ENCODE measurements at regions not wholly inside any gene's neighbourhood (a gene's known extent, or its start where the extent isn't known, plus 50 kb on each side); places are given as distances from the start of the nearest gene placed in this dataset.
"Not testable (repeated sequence)": the region's sequence is repeated elsewhere in the genome, so short reads cannot be mapped to it uniquely, and the experiment has no call there.

- Mint-ChIP-seq H3K36me3 (no peaks in the 10 kb centered on the region), H3K27me3 (no peaks in the 10 kb centered on the region), H3K9me3 (no peaks in the 10 kb centered on the region), H3K4me1 (ENCODE audit: low read depth in 2 of 2) (no peaks in the 10 kb centered on the region), H3K27ac (no peak overlapping the region), H3K4me3 (no peak overlapping the region)
- DNase-seq (ENCODE audit: low spot score), result no peak
- ATAC-seq, result no peak
Observed at GRCh38 chr12:93006471-93007208, 77.5 kb upstream of the EEA1 start.

GRCh38 chr12:93007544-93007943 is 78.4 kb upstream of the EEA1 start:
- Mint-ChIP-seq H3K9me3 (no peaks in the 10 kb centered on the region), H3K4me1 (ENCODE audit: low read depth in 2 of 2) (no peaks in the 10 kb centered on the region), H3K27ac (no peak overlapping the region), H3K36me3 (no peaks in the 10 kb centered on the region), H3K4me3 (no peak overlapping the region), H3K27me3 (no peaks in the 10 kb centered on the region)
- DNase-seq (ENCODE audit: low spot score) (no peak), ATAC-seq (no peak)

DNA sequence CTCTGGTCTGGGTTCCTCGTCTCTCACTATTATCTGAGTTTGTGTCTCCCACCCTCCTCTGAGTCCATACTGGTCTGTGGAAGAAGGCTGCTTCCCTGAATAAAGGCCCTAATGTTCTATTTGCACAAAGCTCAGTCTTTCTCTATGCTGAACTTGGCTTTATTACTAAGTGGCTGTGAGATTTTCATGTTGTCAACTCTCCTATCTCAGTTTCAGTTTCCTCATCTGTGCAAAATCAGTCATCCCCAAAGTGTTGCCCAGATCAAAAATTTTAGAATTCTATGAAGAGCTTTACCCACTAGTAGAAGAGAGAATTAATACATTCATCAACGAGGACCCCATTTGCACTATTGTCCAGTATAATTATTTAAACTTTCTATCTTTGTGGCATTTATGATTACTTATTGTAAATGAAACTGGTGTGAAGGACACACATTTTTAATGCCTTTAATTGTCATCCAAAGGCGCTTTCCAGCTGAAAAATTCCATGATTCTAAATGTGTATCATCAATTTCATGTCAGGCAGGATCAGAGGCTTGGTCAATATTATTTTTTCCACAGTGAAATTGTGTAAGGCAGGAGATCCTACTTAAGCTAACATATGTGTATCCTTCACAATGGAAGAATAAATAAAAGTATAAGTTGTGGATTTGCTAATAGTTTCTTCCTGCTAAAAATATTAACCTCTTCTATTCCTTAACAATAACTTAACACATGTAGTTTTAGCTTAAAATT is 79.1 kb upstream of the EEA1 start:
- Mint-ChIP-seq H3K4me1 (ENCODE audit: low read depth in 2 of 2) (no peaks in the 10 kb centered on the region), H3K9me3 (no peaks in the 10 kb centered on the region), H3K36me3 (no peaks in the 10 kb centered on the region), H3K27me3 (no peaks in the 10 kb centered on the region), H3K4me3 (no peak overlapping the region), H3K27ac (no peak overlapping the region)
- no peak for DNase-seq (ENCODE audit: low spot score)
- no peak for ATAC-seq

DNA sequence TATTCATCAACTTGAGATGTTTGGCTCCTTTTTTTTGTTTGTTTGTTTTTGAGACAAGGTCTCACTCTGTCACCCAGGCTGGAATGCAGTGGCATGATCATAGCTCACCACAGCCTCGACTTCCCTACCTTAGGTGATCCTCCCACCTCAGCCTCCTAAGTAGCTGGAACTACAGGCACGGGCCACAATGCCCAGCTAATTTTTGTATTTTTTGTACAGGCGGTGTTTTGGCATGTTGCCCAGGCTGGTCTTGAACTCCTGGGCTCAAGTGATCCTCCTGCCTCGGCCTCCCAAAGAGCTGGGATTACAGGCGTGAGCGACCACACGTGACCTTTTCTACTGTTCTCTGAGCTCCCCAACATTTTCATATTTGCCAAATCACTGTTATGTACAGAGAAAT is 79.8 kb upstream of the EEA1 start:
- H3K9me3 Mint-ChIP-seq; H3K27ac Mint-ChIP-seq; H3K36me3 Mint-ChIP-seq; DNase-seq (ENCODE audit: low spot score); H3K27me3 Mint-ChIP-seq; H3K4me1 Mint-ChIP-seq (ENCODE audit: low read depth in 2 of 2); ATAC-seq; H3K4me3 Mint-ChIP-seq: not testable (repeated sequence)

DNA sequence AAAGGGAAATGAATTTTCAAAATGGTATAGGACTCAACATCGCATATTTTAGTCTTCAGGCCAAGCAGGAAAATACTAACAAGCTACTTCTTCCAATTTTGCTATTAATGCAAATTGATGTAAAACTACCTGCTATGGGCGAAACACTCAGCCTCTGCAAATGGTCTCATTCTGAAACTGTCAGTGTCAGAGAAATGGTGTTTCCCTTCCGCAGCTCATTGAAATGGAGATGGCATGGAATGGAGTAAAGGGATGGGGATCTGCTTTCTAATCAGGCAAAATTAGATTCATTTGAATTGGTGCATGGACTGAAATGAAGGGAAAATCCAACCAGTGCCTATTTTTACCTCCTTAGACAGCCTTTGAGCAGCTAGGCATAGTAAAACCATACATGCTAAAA is 80.4 kb upstream of the EEA1 start:
- ATAC-seq (no peak), DNase-seq (ENCODE audit: low spot score) (no peak)
- Mint-ChIP-seq H3K27me3 (no peaks in the 10 kb centered on the region), H3K27ac (no peak overlapping the region), H3K36me3 (no peaks in the 10 kb centered on the region), H3K9me3 (no peaks in the 10 kb centered on the region), H3K4me1 (ENCODE audit: low read depth in 2 of 2) (no peaks in the 10 kb centered on the region), H3K4me3 (no peak overlapping the region)

GRCh38 chr12:93010461-93010860 is 81.4 kb upstream of the EEA1 start:
- no peaks in the 10 kb centered on the region for H3K27me3 Mint-ChIP-seq
- no peak overlapping the region for H3K27ac Mint-ChIP-seq
- H3K4me3 Mint-ChIP-seq, result no peak overlapping the region
- H3K9me3 Mint-ChIP-seq, result no peaks in the 10 kb centered on the region
- no peak for ATAC-seq
- no peaks in the 10 kb centered on the region for H3K36me3 Mint-ChIP-seq
- no peaks in the 10 kb centered on the region for H3K4me1 Mint-ChIP-seq (ENCODE audit: low read depth in 2 of 2)
- DNase-seq (ENCODE audit: low spot score), result no peak

DNA sequence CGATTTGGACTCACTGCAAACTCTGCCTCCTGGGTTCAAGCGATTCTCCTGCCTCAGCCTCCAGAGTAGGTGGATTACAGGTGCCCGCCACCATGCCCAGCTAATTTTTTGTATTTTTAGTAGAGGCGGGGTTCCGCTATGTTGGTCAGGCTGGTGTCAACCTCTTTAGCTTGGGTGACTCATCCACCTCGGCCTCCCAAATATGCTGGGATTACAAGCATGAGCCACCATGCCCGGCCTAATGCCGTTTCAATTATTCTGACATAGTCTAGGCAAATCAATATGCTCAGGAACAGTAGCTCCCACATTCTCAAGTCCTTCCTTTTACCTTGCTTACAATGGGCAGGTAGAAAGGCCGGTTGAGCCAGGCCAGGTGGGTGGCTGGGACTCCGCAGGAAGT is 82.0 kb upstream of the EEA1 start:
- no peak for ATAC-seq
- H3K4me1 Mint-ChIP-seq (ENCODE audit: low read depth in 2 of 2), result no peaks in the 10 kb centered on the region
- no peak overlapping the region for H3K27ac Mint-ChIP-seq
- H3K4me3 Mint-ChIP-seq, result no peak overlapping the region
- H3K27me3 Mint-ChIP-seq, result no peaks in the 10 kb centered on the region
- H3K36me3 Mint-ChIP-seq, result no peaks in the 10 kb centered on the region
- H3K9me3 Mint-ChIP-seq, result no peaks in the 10 kb centered on the region
- DNase-seq (ENCODE audit: low spot score), result no peak

DNA sequence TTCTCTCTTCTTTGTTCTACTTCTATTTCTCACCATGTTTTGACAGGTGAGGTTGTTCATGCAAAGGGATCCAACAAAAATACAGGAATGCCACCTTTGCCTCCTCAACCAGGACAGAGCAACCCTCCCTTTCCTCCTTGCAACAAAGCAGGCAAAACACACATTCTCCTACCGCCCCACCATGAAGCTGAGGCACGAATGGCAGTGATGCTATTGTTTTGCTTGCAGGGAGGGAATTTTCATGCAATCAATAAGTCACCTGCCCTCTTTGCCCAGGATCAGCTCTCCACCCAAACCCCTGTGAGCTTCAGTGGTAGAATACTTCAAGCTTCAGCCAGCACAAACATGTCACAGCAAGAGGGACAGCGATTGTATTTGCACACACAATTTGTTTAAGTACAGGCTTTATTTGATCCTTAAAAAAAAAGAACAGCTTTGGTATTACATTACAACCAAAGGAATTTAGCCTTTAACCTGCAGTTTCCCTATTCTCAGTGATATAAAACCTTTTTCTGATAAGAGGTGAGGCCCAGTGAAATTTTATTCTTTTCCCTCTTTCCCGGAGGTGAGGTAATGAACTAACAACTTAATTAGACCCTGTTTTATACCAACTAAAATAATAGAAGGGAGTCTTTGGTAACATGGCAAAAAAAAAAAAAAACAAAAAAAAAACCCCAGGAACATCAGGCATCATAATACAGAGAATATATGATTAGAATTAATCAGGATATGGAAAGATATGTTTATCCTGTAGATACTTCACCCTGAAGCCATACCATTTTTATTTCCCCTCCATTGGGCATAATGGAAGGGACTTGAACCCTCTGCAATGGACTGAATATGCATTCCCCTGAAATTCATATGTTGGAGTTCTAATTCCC is 87.0 kb upstream of the EEA1 start:
- no peaks in the 10 kb centered on the region for H3K36me3 Mint-ChIP-seq
- no peak overlapping the region for H3K27ac Mint-ChIP-seq
- no peaks in the 10 kb centered on the region for H3K9me3 Mint-ChIP-seq
- no peak for ATAC-seq
- H3K4me1 Mint-ChIP-seq (ENCODE audit: low read depth in 2 of 2), result no peaks in the 10 kb centered on the region
- H3K4me3 Mint-ChIP-seq, result no peak overlapping the region
- H3K27me3 Mint-ChIP-seq, result peaks cover 0 to 2% of the 10 kb centered on the region in 2 donors
- DNase-seq (ENCODE audit: low spot score), result no peak

GRCh38 chr12:93016752-93017350 is 87.8 kb upstream of the EEA1 start:
- no peaks in the 10 kb centered on the region for H3K4me1 Mint-ChIP-seq (ENCODE audit: low read depth in 2 of 2)
- ATAC-seq, result no peak
- no peaks in the 10 kb centered on the region for H3K9me3 Mint-ChIP-seq
- no peak overlapping the region for H3K4me3 Mint-ChIP-seq
- no peak overlapping the region for H3K27ac Mint-ChIP-seq
- peaks cover 0 to 2% of the 10 kb centered on the region in 2 donors for H3K27me3 Mint-ChIP-seq
- no peak for DNase-seq (ENCODE audit: low spot score)
- no peaks in the 10 kb centered on the region for H3K36me3 Mint-ChIP-seq

DNA sequence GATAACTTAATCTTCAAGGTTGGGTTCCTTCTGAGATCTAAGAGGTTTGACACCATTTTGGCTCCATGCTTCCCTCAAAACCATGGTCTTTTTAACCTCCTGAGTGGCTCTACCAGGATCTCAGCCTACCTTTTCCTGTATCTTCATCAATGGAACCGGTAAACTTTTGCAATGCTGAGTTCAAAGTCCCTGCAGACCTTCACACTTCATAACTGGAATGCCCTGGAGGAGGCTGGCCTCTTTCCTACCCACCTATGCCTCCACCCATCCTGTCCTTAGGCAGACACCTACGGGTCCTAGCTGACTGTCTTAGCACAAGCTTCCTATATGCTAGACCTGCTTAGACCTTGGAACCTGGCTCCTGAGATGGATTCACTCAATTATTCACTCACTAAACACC is 89.5 kb upstream of the EEA1 start:
- Mint-ChIP-seq H3K36me3 (no peaks in the 10 kb centered on the region), H3K27ac (no peak overlapping the region), H3K4me3 (no peak overlapping the region), H3K9me3 (no peaks in the 10 kb centered on the region), H3K4me1 (ENCODE audit: low read depth in 2 of 2) (no peaks in the 10 kb centered on the region), H3K27me3 (peaks cover 2% of the 10 kb centered on the region in 2 donors)
- ATAC-seq, result no peak
- DNase-seq (ENCODE audit: low spot score), result no peak

DNA sequence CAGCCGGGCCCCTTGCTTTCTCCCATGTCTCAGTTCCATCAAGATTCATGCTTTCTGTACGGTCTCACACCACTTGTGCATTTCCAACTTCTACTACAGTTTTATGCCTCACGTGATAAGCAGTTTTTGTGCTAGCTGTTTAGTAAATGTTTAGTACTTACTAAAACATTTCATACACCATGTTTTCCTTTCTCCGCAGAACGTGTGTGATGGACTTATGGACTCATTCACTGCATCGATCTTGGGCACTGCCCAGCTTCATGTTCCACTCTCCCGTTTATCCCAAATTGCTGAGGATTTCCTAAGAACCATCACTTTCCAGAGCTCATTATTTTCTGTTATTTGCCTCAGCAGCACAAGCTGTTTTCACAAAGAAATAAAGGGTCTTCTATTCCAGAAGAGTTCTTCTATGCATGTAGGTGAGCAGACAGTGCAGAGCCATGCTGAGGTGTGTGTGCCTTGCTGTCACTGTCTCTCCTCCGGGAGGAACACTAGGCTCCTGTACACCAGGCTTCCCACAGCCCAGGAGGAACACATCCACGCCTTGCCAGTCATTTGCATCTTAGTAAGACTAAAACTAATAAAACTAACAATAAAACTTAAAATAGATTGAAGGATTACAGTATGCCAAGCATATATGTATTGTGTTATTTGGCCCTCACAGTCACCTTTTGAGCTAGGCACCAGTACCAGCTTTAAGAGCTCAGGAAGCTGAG is 90.3 kb upstream of the EEA1 start:
- Mint-ChIP-seq H3K27me3 (peaks cover 2 to 5% of the 10 kb centered on the region in 2 donors), H3K27ac (no peak overlapping the region), H3K4me1 (ENCODE audit: low read depth in 2 of 2) (no peaks in the 10 kb centered on the region), H3K36me3 (no peaks in the 10 kb centered on the region), H3K4me3 (no peak overlapping the region), H3K9me3 (no peaks in the 10 kb centered on the region)
- DNase-seq (ENCODE audit: low spot score) (no peak), ATAC-seq (no peak)

- peaks cover 2 to 5% of the 10 kb centered on the region in 2 donors for H3K27me3 Mint-ChIP-seq
- DNase-seq (ENCODE audit: low spot score) (no peak), ATAC-seq (peak in 1 of 2 donors; percentile 37)
- H3K9me3 Mint-ChIP-seq, result no peaks in the 10 kb centered on the region
- no peaks in the 10 kb centered on the region for H3K36me3 Mint-ChIP-seq
- H3K27ac Mint-ChIP-seq, result no peak overlapping the region
- H3K4me3 Mint-ChIP-seq, result no peak overlapping the region
- H3K4me1 Mint-ChIP-seq (ENCODE audit: low read depth in 2 of 2), result no peaks in the 10 kb centered on the region
Observed at GRCh38 chr12:93019975-93020630, 91.0 kb upstream of the EEA1 start.
